CD14-positive monocyte (primary cell): ENCODE measurements at regions not wholly inside any gene's neighbourhood (a gene's known extent, or its start where the extent isn't known, plus 50 kb on each side); places are given as distances from the start of the nearest gene placed in this dataset.

Experiments used
- DNase-seq, 3 donors: peaks; one replicate each; pipeline ENCODE4 v3.0.0-alpha.2; 2011 to 2022
- H2AFZ ChIP-seq: 2 replicates; pipeline ENCODE4 v1.6.0; 2012; ENCODE audit warnings: mild to moderate bottlenecking, low read depth, low read length, inconsistent platforms; ENCODE audit not compliant: insufficient read depth, poor library complexity, severe bottlenecking
- H3K27ac ChIP-seq, 2 donors: 1 replicate in 1 of 2; 2 replicates in 1 of 2; pipeline ENCODE4 v1.5.1; 2012 to 2013; ENCODE audit warnings: low read length in 2 of 2, control low read depth in 1 of 2, inconsistent platforms in 1 of 2, low read depth in 1 of 2, mild to moderate bottlenecking in 1 of 2
- H3K27me3 ChIP-seq, 2 donors: one replicate each; pipeline versions ENCODE4 v1.6.0 to v1.6.1; 2011 to 2013; ENCODE audit warnings: low read length in 2 of 2; ENCODE audit not compliant: control insufficient read depth in 2 of 2, insufficient read depth in 2 of 2
- H3K36me3 ChIP-seq, 2 donors: replicated peaks in 1 of 2; 1 replicate in 1 of 2; 2 replicates in 1 of 2; pipeline versions ENCODE4 v1.5.1 to v1.6.1; 2012 to 2013; ENCODE audit warnings: low read length in 2 of 2, control low read depth in 1 of 2, inconsistent platforms in 1 of 2, mild to moderate bottlenecking in 1 of 2; ENCODE audit not compliant: insufficient read depth in 2 of 2, control insufficient read depth in 1 of 2
- H3K4me1 ChIP-seq, 2 donors: 1 replicate in 1 of 2; 2 replicates in 1 of 2; pipeline versions ENCODE4 v1.5.1 to v1.6.1; 2012 to 2013; ENCODE audit warnings: low read length in 2 of 2, control low read depth in 1 of 2, inconsistent platforms in 1 of 2, mild to moderate bottlenecking in 1 of 2, moderate library complexity in 1 of 2; ENCODE audit not compliant: insufficient read depth in 2 of 2, control insufficient read depth in 1 of 2
- H3K4me2 ChIP-seq: replicated peaks from 2 replicates; pipeline ENCODE3; 2012; ENCODE audit warnings: low read length, moderate library complexity, mild to moderate bottlenecking; ENCODE audit not compliant: poor library complexity, severe bottlenecking; ENCODE audit errors: extremely low read depth
- H3K4me3 ChIP-seq, 3 experiments: fragments of 200-600 bp in 1 of 3; sonication (generic) in 1 of 3; replicated peaks in 1 of 3; 1 replicate in 2 of 3; 2 replicates in 1 of 3; pipeline ENCODE4 v1.5.1; 2011 to 2013; ENCODE audit warnings: low read length in 3 of 3, mild to moderate bottlenecking in 3 of 3, control low read depth in 2 of 3, low read depth in 2 of 3, inconsistent platforms in 1 of 3, moderate library complexity in 1 of 3
- H3K79me2 ChIP-seq: 2 replicates; pipeline ENCODE4 v1.6.0; 2012; ENCODE audit warnings: mild to moderate bottlenecking, control low read depth, inconsistent platforms, low read length, moderate library complexity; ENCODE audit not compliant: insufficient read depth
- H3K9ac ChIP-seq: 2 replicates; pipeline ENCODE4 v1.6.0; 2017; ENCODE audit warnings: low read length, mild to moderate bottlenecking; ENCODE audit not compliant: insufficient read depth, poor library complexity, severe bottlenecking
- H3K9me3 ChIP-seq, 2 donors: replicated peaks in 1 of 2; 1 replicate in 1 of 2; 2 replicates in 1 of 2; pipeline versions ENCODE4 v1.5.1 to v1.6.1; 2012 to 2013; ENCODE audit warnings: low read length in 2 of 2, control low read depth in 1 of 2; ENCODE audit not compliant: control insufficient read depth in 1 of 2, insufficient read depth in 1 of 2
- H4K20me1 ChIP-seq: 2 replicates; pipeline ENCODE4 v1.6.0; 2012; ENCODE audit warnings: mild to moderate bottlenecking, low read length, control low read depth, moderate library complexity; ENCODE audit not compliant: insufficient read depth
- H3K27ac Mint-ChIP-seq, 7 donors: one replicate each; pipeline ENCODE4 v1.8.0; 2020; ENCODE audit warnings: mild to moderate bottlenecking in 7 of 7, mixed read lengths in 7 of 7, moderate library complexity in 6 of 7, inconsistent platforms in 2 of 7
- H3K27me3 Mint-ChIP-seq, 3 donors: one replicate each; pipeline ENCODE4 v1.8.0; 2021 to 2022; ENCODE audit warnings: low read depth in 3 of 3, mild to moderate bottlenecking in 3 of 3, mixed read lengths in 3 of 3, moderate library complexity in 3 of 3, inconsistent platforms in 1 of 3
- H3K36me3 Mint-ChIP-seq, 2 donors: one replicate each; pipeline ENCODE4 v1.8.0; 2020; ENCODE audit warnings: mixed read lengths in 2 of 2, inconsistent platforms in 1 of 2, mild to moderate bottlenecking in 1 of 2
- H3K4me1 Mint-ChIP-seq: one replicate; pipeline ENCODE4 v1.8.0; 2020; ENCODE audit warnings: mild to moderate bottlenecking, mixed read lengths
- H3K4me3 Mint-ChIP-seq, 2 donors: one replicate each; pipeline ENCODE4 v1.8.0; 2020; ENCODE audit warnings: mild to moderate bottlenecking in 2 of 2, mixed read lengths in 2 of 2, moderate library complexity in 1 of 2
- H3K9me3 Mint-ChIP-seq, 7 donors: one replicate each; pipeline ENCODE4 v1.8.0; 2020 to 2022; ENCODE audit warnings: mixed read lengths in 7 of 7, mild to moderate bottlenecking in 6 of 7, moderate library complexity in 6 of 7, inconsistent platforms in 2 of 7
- CTCF ChIP-seq: fragments of 200-600 bp; IDR thresholded peaks from one replicate; pipeline ENCODE4 v1.8.0; 2022; ENCODE audit warnings: antibody characterized with exemption, mild to moderate bottlenecking
- WGBS: methylation state at CpG from one replicate; pipeline ENCODE4 v1.1.5; 2013; ENCODE audit warnings: missing lambda C conversion rate; ENCODE audit not compliant: insufficient coverage; 5-methylcytosine and 5-hydroxymethylcytosine counted together
- intact Hi-C, 2 donors: fragments of 100-400 bp; cut with micrococcal nuclease; formaldehyde crosslinking; loops; one replicate each; pipeline versions ENCODE4 v1.15.0 to v1.15.1; 2023

- TF ChIP-seq CTCF = no peak
- Histone ChIP-seq H3K9me3 (peaks cover 0 to 19% of the 10 kb centered on the region in 2 donors), H3K36me3 (no peaks in the 10 kb centered on the region), H3K27ac (no peak overlapping the region), H3K9ac (no peak overlapping the region), H3K27me3 (no peaks in the 10 kb centered on the region), H3K4me1 (no peaks in the 10 kb centered on the region), H3K4me3 (no peak overlapping the region), H4K20me1 (no peaks in the 10 kb centered on the region), H3K79me2 (no peaks in the 10 kb centered on the region), H3K4me2 (no peak overlapping the region), H2AFZ (no peak overlapping the region)
- WGBS = 95% methylated on average over 9 of the region's 10 CpGs
- H3K27ac Mint-ChIP-seq = no peak overlapping the region
- no peak for DNase-seq
- H3K4me3 Mint-ChIP-seq = no peak overlapping the region
- H3K4me1 Mint-ChIP-seq = no peaks in the 10 kb centered on the region
- peaks cover 0 to 1% (median 0%) of the 10 kb centered on the region in 3 donors for H3K27me3 Mint-ChIP-seq
- intact Hi-C loops = no loop called here
- no peaks in the 10 kb centered on the region for H3K36me3 Mint-ChIP-seq
- peaks cover 4 to 10% (median 8%) of the 10 kb centered on the region in 7 donors for H3K9me3 Mint-ChIP-seq
Observed at GRCh38 chr1:4366091-4366490, 288.3 kb upstream of the AJAP1 start.

- no peak for TF ChIP-seq CTCF
- no peak overlapping the region for H3K27ac Mint-ChIP-seq
- H3K9me3 Mint-ChIP-seq = peaks cover 3 to 9% (median 5%) of the 10 kb centered on the region in 7 donors
- peaks cover 0 to 16% of the 10 kb centered on the region in 2 donors for H3K9me3 ChIP-seq
- H3K27ac ChIP-seq = no peak overlapping the region
- no peak for DNase-seq
- H3K36me3 ChIP-seq = no peaks in the 10 kb centered on the region
- H3K27me3 ChIP-seq = no peaks in the 10 kb centered on the region
- no peaks in the 10 kb centered on the region for H4K20me1 ChIP-seq
- H3K9ac ChIP-seq = no peak overlapping the region
- H3K79me2 ChIP-seq = no peaks in the 10 kb centered on the region
- no peak overlapping the region for H3K4me3 ChIP-seq
- no peak overlapping the region for H3K4me3 Mint-ChIP-seq
- intact Hi-C loops = no loop called here
- peaks cover 0 to 1% (median 0%) of the 10 kb centered on the region in 3 donors for H3K27me3 Mint-ChIP-seq
- no peak overlapping the region for H3K4me2 ChIP-seq
- no peaks in the 10 kb centered on the region for H3K4me1 ChIP-seq
- H3K36me3 Mint-ChIP-seq = no peaks in the 10 kb centered on the region
- no peaks in the 10 kb centered on the region for H3K4me1 Mint-ChIP-seq
- H2AFZ ChIP-seq = no peak overlapping the region
- 85% methylated on average over 11 of the region's 13 CpGs for WGBS
Observed at GRCh38 chr1:4367230-4367777, 287.1 kb upstream of the AJAP1 start.
